ENCODE measurements at regions not wholly inside any gene's neighbourhood (a gene's known extent, or its start where the extent isn't known, plus 50 kb on each side); places are given as distances from the start of the nearest gene placed in this dataset.

DNA sequence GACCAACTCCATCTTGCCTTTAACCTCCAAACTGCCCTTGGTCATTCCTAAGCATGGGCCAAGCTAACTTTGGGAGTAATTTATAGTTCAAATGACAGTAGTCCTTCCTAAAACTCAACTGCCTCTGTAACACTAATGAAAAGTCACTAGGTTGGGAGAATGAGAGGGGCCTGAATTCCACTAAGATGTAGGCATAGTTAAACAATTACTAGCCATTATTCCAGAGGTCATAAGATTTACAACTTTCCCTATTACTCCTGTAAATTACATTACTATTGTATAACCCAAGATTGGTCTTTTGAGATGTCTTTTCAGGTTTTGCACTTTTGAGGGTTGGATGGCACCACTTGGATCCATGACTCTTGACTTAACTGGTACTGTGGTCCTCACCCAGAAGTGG, 94.6 kb downstream of the SPP2 start:
- TF ChIP-seq, protein P1, sequence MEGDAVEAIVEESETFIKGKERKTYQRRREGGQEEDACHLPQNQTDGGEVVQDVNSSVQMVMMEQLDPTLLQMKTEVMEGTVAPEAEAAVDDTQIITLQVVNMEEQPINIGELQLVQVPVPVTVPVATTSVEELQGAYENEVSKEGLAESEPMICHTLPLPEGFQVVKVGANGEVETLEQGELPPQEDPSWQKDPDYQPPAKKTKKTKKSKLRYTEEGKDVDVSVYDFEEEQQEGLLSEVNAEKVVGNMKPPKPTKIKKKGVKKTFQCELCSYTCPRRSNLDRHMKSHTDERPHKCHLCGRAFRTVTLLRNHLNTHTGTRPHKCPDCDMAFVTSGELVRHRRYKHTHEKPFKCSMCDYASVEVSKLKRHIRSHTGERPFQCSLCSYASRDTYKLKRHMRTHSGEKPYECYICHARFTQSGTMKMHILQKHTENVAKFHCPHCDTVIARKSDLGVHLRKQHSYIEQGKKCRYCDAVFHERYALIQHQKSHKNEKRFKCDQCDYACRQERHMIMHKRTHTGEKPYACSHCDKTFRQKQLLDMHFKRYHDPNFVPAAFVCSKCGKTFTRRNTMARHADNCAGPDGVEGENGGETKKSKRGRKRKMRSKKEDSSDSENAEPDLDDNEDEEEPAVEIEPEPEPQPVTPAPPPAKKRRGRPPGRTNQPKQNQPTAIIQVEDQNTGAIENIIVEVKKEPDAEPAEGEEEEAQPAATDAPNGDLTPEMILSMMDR (IDR thresholded peaks at IDR 0.05 in 2 of 3, conservative IDR thresholded peaks at IDR 0.05 in 1 of 3; ENCODE audit: borderline replicate concordance in 1 of 3, insufficient read depth in 1 of 3, low read depth in 2 of 3, low read length in 2 of 3) = no peak
- TF ChIP-seq ZNF274 (IDR thresholded peaks at IDR 0.05; ENCODE audit: low read depth, low read length) (no peak), POLR2A (IDR thresholded peaks at IDR 0.05; ENCODE audit: borderline replicate concordance, extremely low read depth, insufficient read depth, insufficient read length) (no peak), POLR2AphosphoS5 (IDR thresholded peaks at IDR 0.05; ENCODE audit: low read depth, low read length) (no peak), RAD21 (IDR thresholded peaks at IDR 0.05; ENCODE audit: low read depth) (no peak), ZFX (IDR thresholded peaks at IDR 0.05) (no peak), EZH2 (IDR thresholded peaks at IDR 0.05) (no peak), CBX3 (IDR thresholded peaks at IDR 0.05; ENCODE audit: low read depth) (no peak)
- TF ChIP-seq, protein P2, sequence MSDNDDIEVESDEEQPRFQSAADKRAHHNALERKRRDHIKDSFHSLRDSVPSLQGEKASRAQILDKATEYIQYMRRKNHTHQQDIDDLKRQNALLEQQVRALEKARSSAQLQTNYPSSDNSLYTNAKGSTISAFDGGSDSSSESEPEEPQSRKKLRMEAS (IDR thresholded peaks at IDR 0.05) = no peak
- TF ChIP-seq, protein P3, sequence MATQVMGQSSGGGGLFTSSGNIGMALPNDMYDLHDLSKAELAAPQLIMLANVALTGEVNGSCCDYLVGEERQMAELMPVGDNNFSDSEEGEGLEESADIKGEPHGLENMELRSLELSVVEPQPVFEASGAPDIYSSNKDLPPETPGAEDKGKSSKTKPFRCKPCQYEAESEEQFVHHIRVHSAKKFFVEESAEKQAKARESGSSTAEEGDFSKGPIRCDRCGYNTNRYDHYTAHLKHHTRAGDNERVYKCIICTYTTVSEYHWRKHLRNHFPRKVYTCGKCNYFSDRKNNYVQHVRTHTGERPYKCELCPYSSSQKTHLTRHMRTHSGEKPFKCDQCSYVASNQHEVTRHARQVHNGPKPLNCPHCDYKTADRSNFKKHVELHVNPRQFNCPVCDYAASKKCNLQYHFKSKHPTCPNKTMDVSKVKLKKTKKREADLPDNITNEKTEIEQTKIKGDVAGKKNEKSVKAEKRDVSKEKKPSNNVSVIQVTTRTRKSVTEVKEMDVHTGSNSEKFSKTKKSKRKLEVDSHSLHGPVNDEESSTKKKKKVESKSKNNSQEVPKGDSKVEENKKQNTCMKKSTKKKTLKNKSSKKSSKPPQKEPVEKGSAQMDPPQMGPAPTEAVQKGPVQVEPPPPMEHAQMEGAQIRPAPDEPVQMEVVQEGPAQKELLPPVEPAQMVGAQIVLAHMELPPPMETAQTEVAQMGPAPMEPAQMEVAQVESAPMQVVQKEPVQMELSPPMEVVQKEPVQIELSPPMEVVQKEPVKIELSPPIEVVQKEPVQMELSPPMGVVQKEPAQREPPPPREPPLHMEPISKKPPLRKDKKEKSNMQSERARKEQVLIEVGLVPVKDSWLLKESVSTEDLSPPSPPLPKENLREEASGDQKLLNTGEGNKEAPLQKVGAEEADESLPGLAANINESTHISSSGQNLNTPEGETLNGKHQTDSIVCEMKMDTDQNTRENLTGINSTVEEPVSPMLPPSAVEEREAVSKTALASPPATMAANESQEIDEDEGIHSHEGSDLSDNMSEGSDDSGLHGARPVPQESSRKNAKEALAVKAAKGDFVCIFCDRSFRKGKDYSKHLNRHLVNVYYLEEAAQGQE (IDR thresholded peaks at IDR 0.05; ENCODE audit: low read depth) = no peak

All from HCT116 (cell line).